ENCODE measurements at regions not wholly inside any gene's neighbourhood (a gene's known extent, or its start where the extent isn't known, plus 50 kb on each side); places are given as distances from the start of the nearest gene placed in this dataset.

- Histone ChIP-seq H2AFZ (replicated peaks; ENCODE audit: low read length, poor library complexity) (no peak overlapping the region), H3K4ac (ENCODE audit: low read depth, low read length) (no peak overlapping the region), H2AK5ac (ENCODE audit: low read depth, low read length) (no peak overlapping the region), H3K14ac (replicated peaks; ENCODE audit: low read depth, low read length) (no peak overlapping the region), H3K27ac (ENCODE audit: insufficient read depth, low read length) (no peak overlapping the region), H3K23ac (ENCODE audit: low read depth, low read length) (no peak overlapping the region), H3K9ac (ENCODE audit: low read depth, low read length) (no peak overlapping the region), H3K27me3 (ENCODE audit: control insufficient read depth, insufficient read depth, low read length) (no peaks in the 10 kb centered on the region), H3K9me1 (ENCODE audit: insufficient read depth, low read length) (no peaks in the 10 kb centered on the region), H4K20me1 (ENCODE audit: insufficient read depth, low read length) (no peaks in the 10 kb centered on the region), H4K5ac (ENCODE audit: low read depth, low read length) (peak overlapping the region; percentile 46; the same call in 1 of the 2 replicates), H3K18ac (ENCODE audit: low read depth, low read length) (no peak overlapping the region; the same call in 1 of the 2 replicates), H4K91ac (ENCODE audit: insufficient read depth, low read depth, low read length) (no peak overlapping the region), H3K4me1 (ENCODE audit: control insufficient read depth, insufficient read depth, low read length) (peaks cover 3% of the 10 kb centered on the region), H3K4me2 (ENCODE audit: low read depth, low read length) (no peak overlapping the region), H2BK15ac (ENCODE audit: low read depth, low read length) (no peak overlapping the region), H2BK20ac (ENCODE audit: low read depth, low read length) (no peak overlapping the region), H3K9me3 (ENCODE audit: control insufficient read depth, insufficient read depth, low read length) (no peaks in the 10 kb centered on the region), H3K4me3 (ENCODE audit: insufficient read depth, low read depth, low read length) (no peak overlapping the region), H3K36me3 (ENCODE audit: control insufficient read depth, insufficient read depth, low read length) (no peaks in the 10 kb centered on the region), H4K8ac (ENCODE audit: low read depth in 2 of 2, low read length in 2 of 2) (no peak overlapping the region), H2AK9ac (replicated peaks; ENCODE audit: low read depth, low read length, poor library complexity) (no peak overlapping the region), H3K79me1 (ENCODE audit: low read depth in 1 of 2, low read length in 2 of 2) (no peaks in the 10 kb centered on the region), H2BK120ac (ENCODE audit: low read depth, low read length) (no peak overlapping the region), H3K56ac (ENCODE audit: extremely low read depth, insufficient read depth, low read length) (no peak overlapping the region), H2BK5ac (ENCODE audit: low read depth, low read length, poor library complexity, severe bottlenecking) (no peak overlapping the region)
- WGBS, 2 experiments (ENCODE audit: extremely low coverage in 2 of 2, insufficient read length in 1 of 2), result no CpG with 5 or more reads among the region's 2 CpGs
- DNase-seq (peak; percentile 4), ATAC-seq (ENCODE audit: low read depth) (no peak)
- intact Hi-C loops (cut with micrococcal nuclease), result no loop called here
- dilution Hi-C loops (cut with HindIII; ENCODE audit: low sequenced_read_pairs, unreplicated experiment), result no loop called here
- CTCF ChIA-PET, result no interaction called here
- in situ Hi-C loops (cut with MboI; ENCODE audit: low sequenced_read_pairs), result no loop called here
- BruUV-seq (replicated peaks), result no TSS peak
- TF ChIP-seq NFE2L2 (IDR thresholded peaks at IDR 0.05; ENCODE audit: low read depth, low read length) (no peak), MAZ (IDR thresholded peaks at IDR 0.05; ENCODE audit: borderline replicate concordance, low read depth, low read length) (no peak), ELK1 (IDR thresholded peaks at IDR 0.05; ENCODE audit: borderline replicate concordance, low read depth, low read length) (no peak), USF2 (IDR thresholded peaks at IDR 0.05; ENCODE audit: low read depth, low read length) (no peak), BHLHE40 (IDR thresholded peaks at IDR 0.05; ENCODE audit: low read depth, low read length) (no peak), RAD21 (IDR thresholded peaks at IDR 0.05; ENCODE audit: low read length) (no peak)
- POLR2A ChIA-PET (ENCODE audit: unreplicated experiment), result no interaction called here
These were observed 104.7 kb upstream of the RGS18 start for GRCh38 chr1:192053531-192053971.

All from IMR-90 (cell line).